Suprapubic skin (tissue), 4 donors: ENCODE measurements at regions not wholly inside any gene's neighbourhood (a gene's known extent, or its start where the extent isn't known, plus 50 kb on each side); places are given as distances from the start of the nearest gene placed in this dataset.

ENCODE experiments used
- DNase-seq, 2 donors: peaks; one replicate each; pipeline ENCODE4 v3.0.0-alpha.2; 2019; ENCODE audit warnings: low spot score in 2 of 2
- H3K27ac ChIP-seq: fragments of 200-600 bp; sonication (generic); one replicate; pipeline ENCODE4 v1.5.1; 2019
- H3K27me3 ChIP-seq: fragments of 200-600 bp; sonication (generic); one replicate; pipeline ENCODE4 v1.5.1; 2019
- H3K36me3 ChIP-seq: fragments of 200-600 bp; sonication (generic); one replicate; pipeline ENCODE4 v1.5.1; 2019
- H3K4me1 ChIP-seq: fragments of 200-600 bp; sonication (generic); one replicate; pipeline ENCODE4 v1.5.1; 2019
- H3K4me3 ChIP-seq: fragments of 200-600 bp; sonication (generic); one replicate; pipeline ENCODE4 v1.5.1; 2019; ENCODE audit warnings: mild to moderate bottlenecking
- H3K9me3 ChIP-seq: fragments of 200-600 bp; sonication (generic); one replicate; pipeline ENCODE4 v1.5.1; 2019
- EP300 ChIP-seq: sonication (generic); formaldehyde crosslinking; IDR thresholded peaks from one replicate; pipeline ENCODE4 v1.6.1; 2017; ENCODE audit warnings: antibody characterized with exemption
- POLR2A ChIP-seq, 2 donors: fragments of 450-650 bp; IDR thresholded peaks; one replicate each; pipeline ENCODE4 v1.6.1; 2017; ENCODE audit warnings: antibody characterized with exemption in 2 of 2, mild to moderate bottlenecking in 2 of 2, moderate library complexity in 2 of 2
- POLR2AphosphoS5 ChIP-seq, 3 donors: sonication (generic); formaldehyde crosslinking; IDR thresholded peaks; one replicate each; pipeline ENCODE4 v1.6.1; 2017; ENCODE audit warnings: antibody characterized with exemption in 3 of 3
- WGBS: methylation state at CpG from one replicate; pipeline ENCODE4 v1.1.5; 2018; 5-methylcytosine and 5-hydroxymethylcytosine counted together
- TF ChIP-seq, protein P1 (sequence below), 2 donors: fragments of 200-600 bp in 1 of 2; fragments of 450-650 bp in 1 of 2; sonication (generic) in 1 of 2; IDR thresholded peaks; one replicate each; pipeline ENCODE4 v1.5.1; 2016 to 2019; ENCODE audit warnings: antibody characterized with exemption in 2 of 2, mild to moderate bottlenecking in 1 of 2, moderate library complexity in 1 of 2

DNA sequence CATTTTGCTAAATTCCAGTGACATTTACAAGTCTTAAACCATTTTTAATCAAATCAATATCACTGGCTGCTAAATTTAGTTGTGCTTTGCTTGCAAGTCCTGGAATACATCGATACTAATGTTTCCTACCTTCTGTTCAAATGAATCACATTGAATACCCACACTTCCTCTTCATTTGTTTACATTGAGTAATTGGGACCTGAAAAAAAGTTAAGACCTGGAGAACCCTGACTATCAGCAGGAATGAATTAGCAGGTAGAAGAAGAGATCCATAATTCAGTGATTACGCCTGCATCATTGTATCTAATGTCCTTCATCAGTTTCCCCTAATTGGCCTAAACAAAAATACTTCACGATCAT, 369.3 kb downstream of the ETNK1 start:
- DNase-seq, result no peak
- TF ChIP-seq POLR2A (IDR thresholded peaks at IDR 0.05) (no peak), EP300 (no peak), POLR2AphosphoS5 (IDR thresholded peaks at IDR 0.05) (no peak)
- TF ChIP-seq, protein P1, sequence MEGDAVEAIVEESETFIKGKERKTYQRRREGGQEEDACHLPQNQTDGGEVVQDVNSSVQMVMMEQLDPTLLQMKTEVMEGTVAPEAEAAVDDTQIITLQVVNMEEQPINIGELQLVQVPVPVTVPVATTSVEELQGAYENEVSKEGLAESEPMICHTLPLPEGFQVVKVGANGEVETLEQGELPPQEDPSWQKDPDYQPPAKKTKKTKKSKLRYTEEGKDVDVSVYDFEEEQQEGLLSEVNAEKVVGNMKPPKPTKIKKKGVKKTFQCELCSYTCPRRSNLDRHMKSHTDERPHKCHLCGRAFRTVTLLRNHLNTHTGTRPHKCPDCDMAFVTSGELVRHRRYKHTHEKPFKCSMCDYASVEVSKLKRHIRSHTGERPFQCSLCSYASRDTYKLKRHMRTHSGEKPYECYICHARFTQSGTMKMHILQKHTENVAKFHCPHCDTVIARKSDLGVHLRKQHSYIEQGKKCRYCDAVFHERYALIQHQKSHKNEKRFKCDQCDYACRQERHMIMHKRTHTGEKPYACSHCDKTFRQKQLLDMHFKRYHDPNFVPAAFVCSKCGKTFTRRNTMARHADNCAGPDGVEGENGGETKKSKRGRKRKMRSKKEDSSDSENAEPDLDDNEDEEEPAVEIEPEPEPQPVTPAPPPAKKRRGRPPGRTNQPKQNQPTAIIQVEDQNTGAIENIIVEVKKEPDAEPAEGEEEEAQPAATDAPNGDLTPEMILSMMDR (IDR thresholded peaks at IDR 0.05), result no peak
- Histone ChIP-seq H3K9me3 (no peaks in the 10 kb centered on the region), H3K27ac (no peak overlapping the region), H3K27me3 (peaks cover 5% of the 10 kb centered on the region), H3K4me1 (no peaks in the 10 kb centered on the region), H3K36me3 (no peaks in the 10 kb centered on the region), H3K4me3 (no peak overlapping the region)
- 62% methylated on average over 3 of the region's 3 CpGs for WGBS

DNA sequence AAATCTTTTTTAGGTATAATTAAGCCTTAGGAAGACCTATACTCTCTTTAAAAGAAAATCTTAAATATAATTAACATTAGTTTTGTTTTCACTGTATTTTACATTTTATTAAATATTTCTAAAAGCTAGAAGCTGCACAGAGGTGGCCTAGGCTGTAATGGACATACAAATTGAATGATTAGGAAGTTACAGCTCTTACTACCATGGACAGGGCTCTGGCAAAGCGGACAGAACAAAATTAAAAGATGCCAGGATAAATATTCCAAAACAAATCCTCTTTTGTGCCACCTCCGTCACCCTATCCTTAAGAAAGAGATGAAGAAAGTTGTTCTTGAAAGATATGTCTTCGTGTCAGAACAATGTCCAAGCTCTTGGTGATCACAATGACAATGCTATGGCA, 376.5 kb downstream of the ETNK1 start:
- Histone ChIP-seq H3K4me1 (peaks cover 4% of the 10 kb centered on the region), H3K27me3 (no peaks in the 10 kb centered on the region), H3K36me3 (no peaks in the 10 kb centered on the region), H3K9me3 (no peaks in the 10 kb centered on the region), H3K27ac (no peak overlapping the region), H3K4me3 (no peak overlapping the region)
- whole genome bisulfite sequencing, result 64% methylated on average over 3 of the region's 3 CpGs
- TF ChIP-seq, protein P1 (IDR thresholded peaks at IDR 0.05), result no peak
- TF ChIP-seq POLR2A (IDR thresholded peaks at IDR 0.05), result no peak
- no peak for TF ChIP-seq POLR2AphosphoS5 (IDR thresholded peaks at IDR 0.05)
- TF ChIP-seq EP300, result no peak
- DNase-seq, result no peak

DNA sequence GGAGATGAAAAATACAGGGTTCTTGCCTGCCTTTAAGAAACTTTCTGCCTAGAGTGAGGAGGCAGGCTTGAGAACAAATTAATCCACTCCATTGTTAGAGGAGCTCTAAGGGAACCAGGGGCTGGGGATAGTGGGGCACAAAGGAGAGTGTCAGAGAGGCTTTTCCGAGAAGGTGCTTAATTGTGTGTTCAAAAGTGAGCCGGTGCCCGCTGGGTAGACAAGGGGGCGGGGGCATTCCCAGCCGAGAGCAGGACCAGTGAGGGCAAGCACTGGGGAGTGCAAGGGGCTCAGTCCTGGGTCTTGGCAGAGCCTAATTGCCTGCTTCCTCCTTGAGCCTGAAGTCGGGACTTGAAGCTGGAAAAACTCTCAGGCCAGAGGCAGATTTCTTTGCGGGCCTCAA, 377.4 kb downstream of the ETNK1 start:
- Histone ChIP-seq H3K36me3 (no peaks in the 10 kb centered on the region), H3K27ac (no peak overlapping the region), H3K4me3 (no peak overlapping the region), H3K27me3 (no peaks in the 10 kb centered on the region), H3K4me1 (peaks cover 11% of the 10 kb centered on the region), H3K9me3 (no peaks in the 10 kb centered on the region)
- 82% methylated on average over 6 of the region's 7 CpGs for WGBS
- TF ChIP-seq, protein P1 (IDR thresholded peaks at IDR 0.05), result no peak
- DNase-seq, result no peak

DNA sequence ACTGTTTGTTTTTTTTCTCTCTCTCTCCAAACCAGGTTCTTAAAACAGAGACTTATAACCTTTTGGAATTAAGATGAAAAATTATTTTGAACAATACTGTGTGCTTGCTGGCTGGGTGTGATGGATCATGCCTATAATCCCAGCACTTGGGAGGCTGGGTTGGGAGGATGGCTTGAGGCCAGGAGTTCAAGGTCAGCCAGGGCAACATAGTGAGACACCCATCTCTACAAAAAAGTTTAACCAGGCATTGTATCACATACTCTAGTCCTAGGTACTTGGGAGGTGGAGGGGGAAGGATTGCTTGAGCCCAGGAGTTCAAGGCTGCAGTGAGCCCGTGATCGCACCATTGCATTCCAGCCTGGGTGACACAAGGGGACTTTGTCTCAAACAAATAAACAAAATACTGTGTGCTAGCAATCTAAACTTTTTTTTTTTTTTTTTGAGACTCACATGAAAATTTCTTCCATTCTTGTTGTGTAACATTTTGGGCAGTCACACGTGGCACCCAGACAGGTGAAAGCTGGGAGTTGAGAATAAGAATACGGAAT, 379.6 kb downstream of the ETNK1 start:
- TF ChIP-seq, protein P1 (IDR thresholded peaks at IDR 0.05), result no peak
- no peak for TF ChIP-seq POLR2A (IDR thresholded peaks at IDR 0.05)
- no peak for TF ChIP-seq POLR2AphosphoS5 (IDR thresholded peaks at IDR 0.05)
- TF ChIP-seq EP300, result no peak
- Histone ChIP-seq H3K27ac (no peak overlapping the region), H3K27me3 (no peaks in the 10 kb centered on the region), H3K9me3 (no peaks in the 10 kb centered on the region), H3K36me3 (no peaks in the 10 kb centered on the region), H3K4me3 (no peak overlapping the region), H3K4me1 (peaks cover 18% of the 10 kb centered on the region)
- 84% methylated on average over 4 of the region's 4 CpGs for WGBS
- DNase-seq, result no peak

DNA sequence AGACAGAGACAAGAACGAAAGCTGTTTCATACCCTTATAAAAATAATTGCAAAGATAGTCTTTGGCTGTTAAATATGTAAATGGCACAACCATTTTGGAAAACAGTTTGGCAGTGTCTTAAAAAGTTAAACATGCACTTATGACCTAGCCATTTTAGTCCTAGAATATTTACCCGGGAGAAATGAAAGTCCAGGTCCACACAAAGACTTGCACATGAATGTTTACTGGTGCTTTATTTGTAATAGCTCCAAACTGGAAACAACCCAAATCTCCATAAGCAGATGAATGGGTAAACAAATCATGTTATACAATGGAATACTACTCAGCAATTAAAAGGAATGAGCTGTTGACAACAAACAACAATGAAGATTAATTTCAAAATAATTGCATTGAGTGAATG, 380.4 kb downstream of the ETNK1 start:
- Histone ChIP-seq H3K27ac (no peak overlapping the region), H3K4me1 (peaks cover 18% of the 10 kb centered on the region), H3K36me3 (no peaks in the 10 kb centered on the region), H3K27me3 (no peaks in the 10 kb centered on the region), H3K9me3 (no peaks in the 10 kb centered on the region), H3K4me3 (no peak overlapping the region)
- WGBS, result 63% methylated on average over 2 of the region's 2 CpGs
- no peak for DNase-seq
- TF ChIP-seq POLR2AphosphoS5 (IDR thresholded peaks at IDR 0.05) (no peak), POLR2A (IDR thresholded peaks at IDR 0.05) (no peak), EP300 (no peak)
- TF ChIP-seq, protein P1 (IDR thresholded peaks at IDR 0.05), result no peak
